ENCODE measurements at regions not wholly inside any gene's neighbourhood (a gene's known extent, or its start where the extent isn't known, plus 50 kb on each side); places are given as distances from the start of the nearest gene placed in this dataset.

DNA sequence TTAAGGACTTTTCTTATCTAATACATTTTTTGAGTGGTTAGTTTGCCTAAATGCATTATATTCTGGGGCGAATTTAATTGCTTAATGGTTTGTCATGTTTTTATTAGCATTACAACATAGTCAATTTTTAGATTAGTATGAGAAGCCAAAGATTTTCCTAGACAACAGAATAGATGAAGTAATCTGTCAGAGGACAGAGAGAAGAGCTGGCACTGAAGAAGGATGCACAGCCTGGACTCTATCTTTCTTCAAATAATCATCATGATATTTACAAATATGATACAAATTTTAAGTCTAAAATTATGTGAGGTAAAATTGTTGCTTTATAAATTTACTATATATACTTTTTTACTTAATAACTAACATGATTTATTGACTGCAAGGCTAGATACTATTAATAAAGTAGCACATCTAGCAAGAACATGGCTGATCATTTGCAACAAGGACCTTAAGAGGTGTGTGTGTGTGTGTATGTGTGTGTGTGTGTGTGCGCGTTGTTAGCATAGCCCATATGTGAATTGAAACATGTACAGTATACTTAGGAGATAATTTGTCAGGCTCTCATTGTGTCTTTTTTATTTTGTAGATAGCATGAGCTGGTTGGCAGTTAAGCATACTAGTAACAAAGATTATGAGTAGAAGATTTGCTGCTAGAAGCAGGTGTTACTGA, 752.2 kb downstream of the DCDC2C start:
- in situ Hi-C loops (cut with MboI; ENCODE audit: low pct_unique_long_range_greater_than_20kb, low sequenced_read_pairs, unreplicated experiment), result no loop called here
- TF ChIP-seq, protein P1, sequence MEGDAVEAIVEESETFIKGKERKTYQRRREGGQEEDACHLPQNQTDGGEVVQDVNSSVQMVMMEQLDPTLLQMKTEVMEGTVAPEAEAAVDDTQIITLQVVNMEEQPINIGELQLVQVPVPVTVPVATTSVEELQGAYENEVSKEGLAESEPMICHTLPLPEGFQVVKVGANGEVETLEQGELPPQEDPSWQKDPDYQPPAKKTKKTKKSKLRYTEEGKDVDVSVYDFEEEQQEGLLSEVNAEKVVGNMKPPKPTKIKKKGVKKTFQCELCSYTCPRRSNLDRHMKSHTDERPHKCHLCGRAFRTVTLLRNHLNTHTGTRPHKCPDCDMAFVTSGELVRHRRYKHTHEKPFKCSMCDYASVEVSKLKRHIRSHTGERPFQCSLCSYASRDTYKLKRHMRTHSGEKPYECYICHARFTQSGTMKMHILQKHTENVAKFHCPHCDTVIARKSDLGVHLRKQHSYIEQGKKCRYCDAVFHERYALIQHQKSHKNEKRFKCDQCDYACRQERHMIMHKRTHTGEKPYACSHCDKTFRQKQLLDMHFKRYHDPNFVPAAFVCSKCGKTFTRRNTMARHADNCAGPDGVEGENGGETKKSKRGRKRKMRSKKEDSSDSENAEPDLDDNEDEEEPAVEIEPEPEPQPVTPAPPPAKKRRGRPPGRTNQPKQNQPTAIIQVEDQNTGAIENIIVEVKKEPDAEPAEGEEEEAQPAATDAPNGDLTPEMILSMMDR (IDR thresholded peaks at IDR 0.05; ENCODE audit: extremely low read depth, insufficient read depth, missing control alignments), result no peak
- no peak for DNase-seq (ENCODE audit: low spot score)

DNA sequence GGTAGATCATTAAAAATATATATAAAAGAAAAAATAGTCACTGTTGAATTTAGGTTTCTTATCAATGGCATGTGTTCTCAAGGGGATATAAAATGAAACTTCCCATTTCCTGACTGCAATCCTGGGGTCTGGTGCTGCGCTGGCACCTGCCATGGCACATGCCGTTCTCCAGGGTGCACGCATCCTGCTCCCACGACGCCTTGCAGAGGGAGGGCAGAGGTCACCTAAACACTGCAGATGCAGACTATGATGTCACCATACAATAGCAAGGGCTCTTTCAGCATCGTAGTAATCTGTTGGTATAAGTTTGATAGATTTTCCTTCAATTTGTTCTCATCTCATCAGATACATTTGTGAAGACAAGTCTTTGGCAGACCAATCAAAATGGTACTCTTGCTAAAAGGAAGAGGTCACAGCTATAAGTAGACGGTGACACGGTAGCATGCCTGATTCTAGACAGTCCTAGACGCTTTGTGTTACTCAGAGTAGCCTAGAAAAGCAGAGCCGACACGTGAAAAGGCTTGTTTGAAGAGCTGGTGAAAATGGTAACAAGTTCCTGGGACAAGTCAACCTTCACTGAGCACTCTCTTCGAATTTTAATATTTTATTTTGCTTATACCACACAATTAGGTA, 761.4 kb downstream of the DCDC2C start:
- in situ Hi-C loops (cut with MboI; ENCODE audit: low pct_unique_long_range_greater_than_20kb, low sequenced_read_pairs, unreplicated experiment), result no loop called here
- DNase-seq (ENCODE audit: low spot score), result no peak
- TF ChIP-seq, protein P1 (IDR thresholded peaks at IDR 0.05; ENCODE audit: extremely low read depth, insufficient read depth, missing control alignments), result no peak

DNA sequence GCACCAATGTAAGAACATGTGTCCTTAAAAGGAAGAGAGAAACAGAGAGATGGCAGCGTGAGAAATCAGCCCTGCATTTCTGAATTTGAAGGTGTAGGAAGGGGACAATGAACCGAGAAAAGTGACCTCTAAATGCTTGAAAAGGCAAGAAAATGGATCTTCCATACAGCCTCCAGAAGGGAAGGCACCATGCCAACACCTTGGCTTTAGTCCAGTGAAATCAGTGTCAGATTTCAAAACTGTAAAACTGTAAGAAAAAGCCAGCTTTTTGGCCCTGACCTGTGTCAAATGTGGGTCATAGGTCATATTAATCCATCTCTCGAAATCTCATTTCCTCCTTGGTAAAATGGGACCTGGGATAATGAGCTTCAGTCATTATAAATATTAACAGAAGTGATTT, 762.3 kb downstream of the DCDC2C start:
- in situ Hi-C loops (cut with MboI; ENCODE audit: low pct_unique_long_range_greater_than_20kb, low sequenced_read_pairs, unreplicated experiment), result no loop called here
- TF ChIP-seq, protein P1 (IDR thresholded peaks at IDR 0.05; ENCODE audit: extremely low read depth, insufficient read depth, missing control alignments), result no peak
- DNase-seq (ENCODE audit: low spot score), result no peak

DNA sequence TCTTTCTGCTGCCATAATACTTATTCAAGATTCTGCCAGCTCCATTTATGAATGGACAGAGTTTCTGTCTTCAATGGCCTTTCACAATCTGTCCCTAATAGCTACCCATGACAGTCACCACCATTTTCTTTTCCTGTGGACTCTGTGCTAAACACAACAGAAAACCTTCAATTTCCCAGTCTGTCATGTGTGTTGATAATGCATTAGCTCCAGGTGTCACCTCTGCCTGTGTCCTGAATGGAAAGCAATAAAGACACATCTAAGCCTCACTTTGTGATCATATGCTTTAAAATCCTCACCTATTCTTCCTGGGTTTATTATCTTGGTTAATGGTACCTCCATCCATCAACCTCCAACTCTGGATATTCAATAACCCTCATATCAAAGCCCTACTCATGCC, 772.2 kb downstream of the DCDC2C start:
- TF ChIP-seq, protein P1 (IDR thresholded peaks at IDR 0.05; ENCODE audit: extremely low read depth, insufficient read depth, missing control alignments), result no peak
- in situ Hi-C loops (cut with MboI; ENCODE audit: low pct_unique_long_range_greater_than_20kb, low sequenced_read_pairs, unreplicated experiment), result no loop called here
- no peak for DNase-seq (ENCODE audit: low spot score)

DNA sequence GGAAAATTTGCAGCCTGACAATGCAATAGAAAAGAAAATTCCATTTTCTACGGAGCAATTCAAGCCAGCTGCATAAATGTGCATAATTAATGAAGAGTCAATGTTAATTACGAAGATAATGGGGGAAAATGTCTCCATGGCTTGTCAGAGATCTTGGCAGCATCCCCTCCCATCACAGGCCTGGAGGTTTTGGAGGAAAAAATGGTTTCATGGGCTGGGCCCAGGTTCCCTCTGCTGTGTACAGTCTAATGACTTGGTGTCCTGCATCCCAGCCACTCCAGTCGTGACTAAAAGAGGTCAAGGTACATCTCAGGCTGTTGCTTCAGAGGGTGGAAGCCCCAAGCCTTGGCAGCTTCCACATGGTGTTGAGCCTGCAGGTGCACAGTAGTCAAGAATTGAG, 779.7 kb downstream of the DCDC2C start:
- no peak for DNase-seq (ENCODE audit: low spot score)
- in situ Hi-C loops (cut with MboI; ENCODE audit: low pct_unique_long_range_greater_than_20kb, low sequenced_read_pairs, unreplicated experiment), result no loop called here
- TF ChIP-seq, protein P1 (IDR thresholded peaks at IDR 0.05; ENCODE audit: extremely low read depth, insufficient read depth, missing control alignments), result no peak

DNA sequence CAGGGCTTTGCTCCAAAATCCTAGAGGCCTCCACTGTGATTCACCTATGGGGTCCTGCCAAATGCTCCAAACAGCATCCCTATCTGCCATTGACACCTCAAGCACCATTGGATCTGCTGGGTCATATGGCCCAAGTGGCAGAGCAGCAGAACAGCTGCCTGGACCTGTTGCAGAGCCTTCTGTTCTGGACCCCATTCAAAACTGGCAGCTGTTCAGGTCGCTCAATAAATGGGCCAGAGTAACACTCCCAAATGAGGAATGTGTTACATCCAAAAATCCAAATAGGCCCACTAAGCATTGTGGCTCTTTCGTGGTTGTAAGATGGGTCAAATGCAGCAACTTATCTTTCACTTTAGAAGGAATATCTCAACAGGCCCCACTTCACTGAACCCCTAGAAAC, 783.6 kb downstream of the DCDC2C start:
- in situ Hi-C loops (cut with MboI; ENCODE audit: low pct_unique_long_range_greater_than_20kb, low sequenced_read_pairs, unreplicated experiment), result no loop called here
- TF ChIP-seq, protein P1 (IDR thresholded peaks at IDR 0.05; ENCODE audit: extremely low read depth, insufficient read depth, missing control alignments), result no peak
- no peak for DNase-seq (ENCODE audit: low spot score)
